ENCODE measurements at regions not wholly inside any gene's neighbourhood (a gene's known extent, or its start where the extent isn't known, plus 50 kb on each side); places are given as distances from the start of the nearest gene placed in this dataset.

DNA sequence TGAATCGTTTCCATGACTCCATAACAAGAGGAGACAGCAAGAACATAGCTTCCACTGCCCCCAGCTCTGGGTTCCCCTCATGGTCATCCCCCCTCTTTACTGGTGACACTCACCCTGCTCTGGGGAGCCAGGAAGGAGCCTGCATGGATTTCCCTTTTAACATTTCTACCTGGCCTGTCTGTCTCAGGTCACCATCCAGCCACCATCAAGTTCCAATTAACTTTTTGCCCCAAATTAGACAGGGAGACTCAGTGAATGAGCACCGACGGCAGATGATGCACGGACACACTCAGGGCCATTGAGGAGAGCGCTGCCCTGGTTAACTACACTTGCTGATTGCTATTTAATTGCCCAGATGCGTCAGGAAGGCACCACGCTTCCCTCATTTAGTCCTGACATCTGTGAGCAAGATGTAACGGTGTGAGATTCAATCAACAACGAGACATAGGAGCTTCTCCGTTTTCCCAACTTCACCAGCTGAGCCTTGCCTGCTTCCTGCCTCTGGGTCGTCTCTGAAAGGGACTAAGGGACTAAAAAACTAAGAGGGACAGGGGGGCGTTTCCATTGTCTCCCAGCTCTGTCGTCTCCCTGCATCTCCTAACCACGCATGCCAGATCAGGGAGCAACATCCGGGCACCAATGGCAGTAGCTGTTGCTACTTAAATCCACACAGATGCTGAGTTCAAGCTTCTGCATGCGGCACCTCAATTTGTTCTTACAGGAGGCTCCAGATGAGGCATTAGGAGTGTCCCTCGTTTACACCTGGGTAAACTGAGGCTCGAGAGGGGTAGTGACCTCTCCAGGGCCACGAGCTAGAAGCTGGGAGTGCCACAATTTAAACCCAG is 426.7 kb downstream of the NPHP4 start:
- TF ChIP-seq FOXP2 (optimal IDR thresholded peaks at IDR 0.05; ENCODE audit: borderline replicate concordance, extremely low read depth, extremely low read length, insufficient read depth) = no peak
- TF ChIP-seq, protein P1, sequence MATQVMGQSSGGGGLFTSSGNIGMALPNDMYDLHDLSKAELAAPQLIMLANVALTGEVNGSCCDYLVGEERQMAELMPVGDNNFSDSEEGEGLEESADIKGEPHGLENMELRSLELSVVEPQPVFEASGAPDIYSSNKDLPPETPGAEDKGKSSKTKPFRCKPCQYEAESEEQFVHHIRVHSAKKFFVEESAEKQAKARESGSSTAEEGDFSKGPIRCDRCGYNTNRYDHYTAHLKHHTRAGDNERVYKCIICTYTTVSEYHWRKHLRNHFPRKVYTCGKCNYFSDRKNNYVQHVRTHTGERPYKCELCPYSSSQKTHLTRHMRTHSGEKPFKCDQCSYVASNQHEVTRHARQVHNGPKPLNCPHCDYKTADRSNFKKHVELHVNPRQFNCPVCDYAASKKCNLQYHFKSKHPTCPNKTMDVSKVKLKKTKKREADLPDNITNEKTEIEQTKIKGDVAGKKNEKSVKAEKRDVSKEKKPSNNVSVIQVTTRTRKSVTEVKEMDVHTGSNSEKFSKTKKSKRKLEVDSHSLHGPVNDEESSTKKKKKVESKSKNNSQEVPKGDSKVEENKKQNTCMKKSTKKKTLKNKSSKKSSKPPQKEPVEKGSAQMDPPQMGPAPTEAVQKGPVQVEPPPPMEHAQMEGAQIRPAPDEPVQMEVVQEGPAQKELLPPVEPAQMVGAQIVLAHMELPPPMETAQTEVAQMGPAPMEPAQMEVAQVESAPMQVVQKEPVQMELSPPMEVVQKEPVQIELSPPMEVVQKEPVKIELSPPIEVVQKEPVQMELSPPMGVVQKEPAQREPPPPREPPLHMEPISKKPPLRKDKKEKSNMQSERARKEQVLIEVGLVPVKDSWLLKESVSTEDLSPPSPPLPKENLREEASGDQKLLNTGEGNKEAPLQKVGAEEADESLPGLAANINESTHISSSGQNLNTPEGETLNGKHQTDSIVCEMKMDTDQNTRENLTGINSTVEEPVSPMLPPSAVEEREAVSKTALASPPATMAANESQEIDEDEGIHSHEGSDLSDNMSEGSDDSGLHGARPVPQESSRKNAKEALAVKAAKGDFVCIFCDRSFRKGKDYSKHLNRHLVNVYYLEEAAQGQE (IDR thresholded peaks at IDR 0.05; ENCODE audit: insufficient read depth in 1 of 2, low read depth in 2 of 2, low read length in 2 of 2) = no peak
- TF ChIP-seq POLR2AphosphoS5 (IDR thresholded peaks at IDR 0.05; ENCODE audit: low read depth, low read length) = no peak
- TF ChIP-seq SIN3A (IDR thresholded peaks at IDR 0.05; ENCODE audit: borderline replicate concordance, insufficient read depth, low read length) = no peak
- TF ChIP-seq TAF1 (IDR thresholded peaks at IDR 0.05; ENCODE audit: borderline replicate concordance, insufficient read depth, low read length) = no peak

DNA sequence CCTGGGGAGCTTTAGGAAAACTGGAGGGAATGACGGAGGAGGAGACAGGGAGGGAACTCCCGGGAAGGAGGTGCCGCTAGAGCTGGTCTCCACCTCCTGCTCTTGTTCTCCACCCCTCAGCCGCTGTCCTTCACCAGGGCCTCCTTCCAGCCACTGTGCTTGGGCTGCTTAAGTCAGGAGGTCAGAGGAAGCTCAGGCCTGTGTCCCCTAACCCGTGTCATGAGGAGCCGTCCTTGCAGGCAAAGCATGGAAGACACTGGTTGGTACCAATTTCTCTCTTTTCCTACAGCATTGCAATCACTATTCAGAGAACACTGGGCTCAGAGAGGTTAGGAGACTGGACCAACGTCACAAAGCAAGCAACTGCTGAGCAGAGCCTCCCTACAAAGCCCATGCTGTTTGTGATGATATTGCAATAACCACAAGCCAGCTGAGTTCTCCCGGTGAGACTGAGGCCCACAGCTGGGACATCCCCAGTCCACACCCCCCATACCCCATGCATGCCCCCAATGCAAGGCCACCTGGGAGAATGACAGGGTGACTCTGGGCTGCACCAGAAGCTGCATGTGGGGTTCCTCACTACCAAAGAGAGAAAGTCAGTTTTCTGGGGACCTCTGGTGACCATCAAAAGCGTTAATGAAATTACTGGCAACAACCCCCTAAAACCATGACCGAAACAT is 427.5 kb downstream of the NPHP4 start:
- TF ChIP-seq POLR2AphosphoS5 (IDR thresholded peaks at IDR 0.05; ENCODE audit: low read depth, low read length) = no peak
- no peak for TF ChIP-seq FOXP2 (optimal IDR thresholded peaks at IDR 0.05; ENCODE audit: borderline replicate concordance, extremely low read depth, extremely low read length, insufficient read depth)
- TF ChIP-seq, protein P1 (IDR thresholded peaks at IDR 0.05; ENCODE audit: insufficient read depth in 1 of 2, low read depth in 2 of 2, low read length in 2 of 2) = no peak
- TF ChIP-seq SIN3A (IDR thresholded peaks at IDR 0.05; ENCODE audit: borderline replicate concordance, insufficient read depth, low read length) = no peak
- no peak for TF ChIP-seq TAF1 (IDR thresholded peaks at IDR 0.05; ENCODE audit: borderline replicate concordance, insufficient read depth, low read length)

DNA sequence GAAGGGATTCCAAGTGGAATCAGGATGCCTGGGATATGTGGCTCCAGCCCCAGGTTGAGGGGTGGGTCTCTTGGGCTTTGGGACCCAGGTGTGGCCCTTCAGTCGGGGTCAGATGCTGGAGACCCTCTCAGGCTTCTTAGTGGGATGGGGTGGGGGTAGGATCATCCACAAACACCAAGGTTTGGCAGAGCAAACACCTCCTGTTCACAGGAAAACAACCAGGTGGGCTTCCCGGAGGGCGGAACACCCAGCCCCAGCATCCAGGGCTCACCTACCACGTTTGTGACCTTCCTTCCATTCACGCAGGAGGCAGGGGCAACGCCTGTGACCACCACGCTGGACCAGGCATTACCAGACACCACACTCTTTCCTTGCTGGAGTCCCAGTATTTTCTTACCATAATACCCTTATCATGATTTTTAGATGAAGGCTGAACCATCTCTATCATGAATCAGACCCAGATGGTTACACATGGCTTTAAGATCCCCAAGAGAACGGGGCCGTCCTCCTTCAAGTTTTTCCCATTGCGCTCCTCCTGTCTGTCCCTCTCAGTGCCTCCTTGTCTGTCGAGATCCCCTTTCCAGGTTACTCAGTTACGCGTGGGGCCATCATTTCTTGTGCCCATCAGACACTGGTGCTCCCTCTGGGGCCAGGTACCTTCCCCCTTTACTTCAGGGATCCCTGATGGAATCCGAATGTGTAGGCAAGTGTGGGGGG is 428.2 kb downstream of the NPHP4 start:
- TF ChIP-seq, protein P1 (IDR thresholded peaks at IDR 0.05; ENCODE audit: insufficient read depth in 1 of 2, low read depth in 2 of 2, low read length in 2 of 2) = no peak
- TF ChIP-seq TAF1 (IDR thresholded peaks at IDR 0.05; ENCODE audit: borderline replicate concordance, insufficient read depth, low read length) = no peak
- TF ChIP-seq FOXP2 (optimal IDR thresholded peaks at IDR 0.05; ENCODE audit: borderline replicate concordance, extremely low read depth, extremely low read length, insufficient read depth) = no peak
- no peak for TF ChIP-seq POLR2AphosphoS5 (IDR thresholded peaks at IDR 0.05; ENCODE audit: low read depth, low read length)
- TF ChIP-seq SIN3A (IDR thresholded peaks at IDR 0.05; ENCODE audit: borderline replicate concordance, insufficient read depth, low read length) = no peak

DNA sequence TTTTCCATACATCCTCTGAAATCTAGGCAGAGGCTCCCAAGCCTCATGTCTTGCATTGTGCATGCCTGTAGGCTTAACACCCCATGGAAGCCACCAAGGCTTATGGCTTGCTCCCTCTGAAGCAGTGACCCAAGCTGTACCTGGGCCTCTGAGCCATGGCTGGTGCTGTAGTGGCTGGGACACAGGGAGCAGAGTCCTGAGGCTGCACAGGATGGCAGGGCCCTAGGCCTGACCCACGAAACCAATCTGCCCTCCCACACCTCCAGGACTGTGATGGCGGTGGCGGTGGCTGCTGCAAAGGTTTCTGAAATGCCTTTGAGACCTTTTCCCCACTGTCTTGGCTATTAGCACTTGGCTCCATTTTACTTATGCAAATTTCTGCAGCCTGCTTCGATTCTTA is 429.5 kb downstream of the NPHP4 start:
- TF ChIP-seq TAF1 (IDR thresholded peaks at IDR 0.05; ENCODE audit: borderline replicate concordance, insufficient read depth, low read length) = no peak
- no peak for TF ChIP-seq FOXP2 (optimal IDR thresholded peaks at IDR 0.05; ENCODE audit: borderline replicate concordance, extremely low read depth, extremely low read length, insufficient read depth)
- TF ChIP-seq POLR2AphosphoS5 (IDR thresholded peaks at IDR 0.05; ENCODE audit: low read depth, low read length) = no peak
- TF ChIP-seq, protein P1 (IDR thresholded peaks at IDR 0.05; ENCODE audit: insufficient read depth in 1 of 2, low read depth in 2 of 2, low read length in 2 of 2) = no peak
- no peak for TF ChIP-seq SIN3A (IDR thresholded peaks at IDR 0.05; ENCODE audit: borderline replicate concordance, insufficient read depth, low read length)

All from PFSK-1 (cell line).